ENCODE measurements at regions not wholly inside any gene's neighbourhood (a gene's known extent, or its start where the extent isn't known, plus 50 kb on each side); places are given as distances from the start of the nearest gene placed in this dataset.

- H3K27ac Mint-ChIP-seq, result no peak overlapping the region
- no peak overlapping the region for H3K4me3 Mint-ChIP-seq
- no peaks in the 10 kb centered on the region for H3K4me1 Mint-ChIP-seq
- no peaks in the 10 kb centered on the region for H3K36me3 Mint-ChIP-seq (ENCODE audit: low read depth)
- H3K27me3 Mint-ChIP-seq, result no peaks in the 10 kb centered on the region
- DNase-seq, result no peak
- intact Hi-C loops (cut with micrococcal nuclease), result no loop called here
- peaks cover 5% of the 10 kb centered on the region for H3K9me3 Mint-ChIP-seq
Observed at GRCh38 chr6:164013480-164014208, 599.1 kb downstream of the QKI start.

GRCh38 chr6:164011321-164011720 lies 596.8 kb downstream of the QKI start:
- H3K4me1 Mint-ChIP-seq, result no peaks in the 10 kb centered on the region
- DNase-seq, result no peak
- no peak overlapping the region for H3K27ac Mint-ChIP-seq
- H3K9me3 Mint-ChIP-seq, result no peaks in the 10 kb centered on the region
- intact Hi-C loops (cut with micrococcal nuclease), result no loop called here
- H3K27me3 Mint-ChIP-seq, result no peaks in the 10 kb centered on the region
- H3K36me3 Mint-ChIP-seq (ENCODE audit: low read depth), result no peaks in the 10 kb centered on the region
- no peak overlapping the region for H3K4me3 Mint-ChIP-seq

- Mint-ChIP-seq H3K9me3 (no peaks in the 10 kb centered on the region), H3K4me3 (no peak overlapping the region), H3K27ac (no peak overlapping the region), H3K36me3 (ENCODE audit: low read depth) (no peaks in the 10 kb centered on the region), H3K4me1 (no peaks in the 10 kb centered on the region), H3K27me3 (no peaks in the 10 kb centered on the region)
- intact Hi-C loops (cut with micrococcal nuclease), result no loop called here
- no peak for DNase-seq
Observed at GRCh38 chr6:164010441-164011103, 596.1 kb downstream of the QKI start.

GRCh38 chr6:164008902-164009301 lies 594.4 kb downstream of the QKI start:
- Mint-ChIP-seq H3K9me3 (no peaks in the 10 kb centered on the region), H3K4me3 (no peak overlapping the region), H3K27ac (no peak overlapping the region), H3K36me3 (ENCODE audit: low read depth) (no peaks in the 10 kb centered on the region), H3K27me3 (no peaks in the 10 kb centered on the region), H3K4me1 (no peaks in the 10 kb centered on the region)
- DNase-seq, result no peak
- intact Hi-C loops (cut with micrococcal nuclease), result no loop called here

- no peak for DNase-seq
- no peaks in the 10 kb centered on the region for H3K9me3 Mint-ChIP-seq
- H3K27me3 Mint-ChIP-seq, result no peaks in the 10 kb centered on the region
- intact Hi-C loops (cut with micrococcal nuclease), result no loop called here
- H3K27ac Mint-ChIP-seq, result no peak overlapping the region
- H3K4me1 Mint-ChIP-seq, result no peaks in the 10 kb centered on the region
- H3K36me3 Mint-ChIP-seq (ENCODE audit: low read depth), result no peaks in the 10 kb centered on the region
- no peak overlapping the region for H3K4me3 Mint-ChIP-seq
Observed at GRCh38 chr6:164007881-164008280, 593.4 kb downstream of the QKI start.

GRCh38 chr6:164006459-164006858 lies 591.9 kb downstream of the QKI start:
- intact Hi-C loops (cut with micrococcal nuclease), result no loop called here
- no peaks in the 10 kb centered on the region for H3K4me1 Mint-ChIP-seq
- H3K27me3 Mint-ChIP-seq, result no peaks in the 10 kb centered on the region
- DNase-seq, result no peak
- H3K4me3 Mint-ChIP-seq, result no peak overlapping the region
- H3K27ac Mint-ChIP-seq, result no peak overlapping the region
- no peaks in the 10 kb centered on the region for H3K36me3 Mint-ChIP-seq (ENCODE audit: low read depth)
- H3K9me3 Mint-ChIP-seq, result no peaks in the 10 kb centered on the region

- Mint-ChIP-seq H3K27me3 (no peaks in the 10 kb centered on the region), H3K36me3 (ENCODE audit: low read depth) (no peaks in the 10 kb centered on the region), H3K4me3 (no peak overlapping the region), H3K27ac (no peak overlapping the region), H3K4me1 (no peaks in the 10 kb centered on the region), H3K9me3 (no peaks in the 10 kb centered on the region)
- DNase-seq, result no peak
- intact Hi-C loops (cut with micrococcal nuclease), result no loop called here
Observed at GRCh38 chr6:164005004-164005711, 590.6 kb downstream of the QKI start.

- intact Hi-C loops (cut with micrococcal nuclease), result no loop called here
- Mint-ChIP-seq H3K4me1 (no peaks in the 10 kb centered on the region), H3K9me3 (no peaks in the 10 kb centered on the region), H3K4me3 (no peak overlapping the region), H3K36me3 (ENCODE audit: low read depth) (no peaks in the 10 kb centered on the region), H3K27ac (no peak overlapping the region), H3K27me3 (no peaks in the 10 kb centered on the region)
- no peak for DNase-seq
Observed at GRCh38 chr6:164000276-164000675, 585.8 kb downstream of the QKI start.

GRCh38 chr6:163999475-164000125 lies 585.1 kb downstream of the QKI start:
- intact Hi-C loops (cut with micrococcal nuclease), result no loop called here
- Mint-ChIP-seq H3K4me3 (no peak overlapping the region), H3K4me1 (no peaks in the 10 kb centered on the region), H3K9me3 (no peaks in the 10 kb centered on the region), H3K36me3 (ENCODE audit: low read depth) (no peaks in the 10 kb centered on the region), H3K27ac (no peak overlapping the region), H3K27me3 (no peaks in the 10 kb centered on the region)
- no peak for DNase-seq

GRCh38 chr6:163998496-163998895 lies 584.0 kb downstream of the QKI start:
- H3K4me3 Mint-ChIP-seq, result no peak overlapping the region
- intact Hi-C loops (cut with micrococcal nuclease), result no loop called here
- no peaks in the 10 kb centered on the region for H3K36me3 Mint-ChIP-seq (ENCODE audit: low read depth)

GRCh38 chr6:163996491-163996890 lies 582.0 kb downstream of the QKI start:
- no peaks in the 10 kb centered on the region for H3K36me3 Mint-ChIP-seq (ENCODE audit: low read depth)
- DNase-seq, result no peak
- no peaks in the 10 kb centered on the region for H3K27me3 Mint-ChIP-seq
- no peaks in the 10 kb centered on the region for H3K9me3 Mint-ChIP-seq
- intact Hi-C loops (cut with micrococcal nuclease), result no loop called here
- no peak overlapping the region for H3K4me3 Mint-ChIP-seq
- no peak overlapping the region for H3K27ac Mint-ChIP-seq
- no peaks in the 10 kb centered on the region for H3K4me1 Mint-ChIP-seq

More at GRCh38 chr6:163998496-163998895, 584.0 kb downstream of the QKI start:
- Mint-ChIP-seq H3K4me1 (no peaks in the 10 kb centered on the region), H3K27ac (no peak overlapping the region), H3K27me3 (no peaks in the 10 kb centered on the region), H3K9me3 (no peaks in the 10 kb centered on the region)
- DNase-seq, result no peak

- Mint-ChIP-seq H3K4me1 (no peaks in the 10 kb centered on the region), H3K4me3 (no peak overlapping the region)
- no peak for DNase-seq
Observed at GRCh38 chr6:163994566-163994965, 580.0 kb downstream of the QKI start.

GRCh38 chr6:163992701-163993100 lies 578.2 kb downstream of the QKI start:
- H3K4me3 Mint-ChIP-seq, result no peak overlapping the region
- no peaks in the 10 kb centered on the region for H3K27me3 Mint-ChIP-seq
- H3K9me3 Mint-ChIP-seq, result no peaks in the 10 kb centered on the region
- intact Hi-C loops (cut with micrococcal nuclease), result no loop called here
- H3K27ac Mint-ChIP-seq, result no peak overlapping the region
- no peak for DNase-seq
- no peaks in the 10 kb centered on the region for H3K4me1 Mint-ChIP-seq
- H3K36me3 Mint-ChIP-seq (ENCODE audit: low read depth), result no peaks in the 10 kb centered on the region

More at GRCh38 chr6:163994566-163994965, 580.0 kb downstream of the QKI start:
- Mint-ChIP-seq H3K27me3 (no peaks in the 10 kb centered on the region), H3K9me3 (no peaks in the 10 kb centered on the region), H3K27ac (no peak overlapping the region), H3K36me3 (ENCODE audit: low read depth) (no peaks in the 10 kb centered on the region)
- intact Hi-C loops (cut with micrococcal nuclease), result no loop called here

- no peaks in the 10 kb centered on the region for H3K36me3 Mint-ChIP-seq (ENCODE audit: low read depth)
- no peak overlapping the region for H3K27ac Mint-ChIP-seq
- H3K27me3 Mint-ChIP-seq, result no peaks in the 10 kb centered on the region
- H3K4me1 Mint-ChIP-seq, result no peaks in the 10 kb centered on the region
- H3K4me3 Mint-ChIP-seq, result no peak overlapping the region
- DNase-seq, result no peak
- H3K9me3 Mint-ChIP-seq, result no peaks in the 10 kb centered on the region
- intact Hi-C loops (cut with micrococcal nuclease), result no loop called here
Observed at GRCh38 chr6:163992056-163992455, 577.5 kb downstream of the QKI start.
